ENCODE measurements at regions not wholly inside any gene's neighbourhood (a gene's known extent, or its start where the extent isn't known, plus 50 kb on each side); places are given as distances from the start of the nearest gene placed in this dataset.

GRCh38 chr4:81272671-81273070, 57.6 kb upstream of the PRKG2 start:
- H3K4me1 Mint-ChIP-seq (ENCODE audit: low read depth) = no peaks in the 10 kb centered on the region
- no peaks in the 10 kb centered on the region for H3K27me3 Mint-ChIP-seq (ENCODE audit: low read depth)
- peaks cover 31% of the 10 kb centered on the region for H3K9me3 Mint-ChIP-seq (ENCODE audit: low read depth)
- no peak overlapping the region for H3K4me3 Mint-ChIP-seq (ENCODE audit: unreplicated experiment)
- no peak for TF ChIP-seq CTCF (IDR thresholded peaks at IDR 0.05)
- H3K27ac Mint-ChIP-seq (ENCODE audit: unreplicated experiment) = no peak overlapping the region
- H3K36me3 Mint-ChIP-seq (ENCODE audit: low read depth) = no peaks in the 10 kb centered on the region
- no peak for DNase-seq (ENCODE audit: low spot score)

Measured in chondrocyte (in vitro differentiated cells).